H1 (cell line): ENCODE measurements at regions not wholly inside any gene's neighbourhood (a gene's known extent, or its start where the extent isn't known, plus 50 kb on each side); places are given as distances from the start of the nearest gene placed in this dataset.

Experiments
- CTCF ChIA-PET: fragments of 300-600 bp; sonication (Branson Sonifier 250); formaldehyde crosslinking; loops from one replicate; lab custom pipeline; 2021; ENCODE audit not compliant: partially characterized antibody; lab: Charles Lee
- POLR2A ChIA-PET: fragments of 300-600 bp; sonication (Branson Sonifier 250); formaldehyde crosslinking; loops from one replicate; lab custom pipeline; 2021; ENCODE audit warnings: inconsistent platforms; ENCODE audit not compliant: partially characterized antibody; lab: Charles Lee
- DNase-seq, 2 experiments: peaks; one replicate each; pipeline versions ENCODE4 v3.0.0 to v3.0.0-alpha.2; 2010 to 2022; ENCODE audit warnings: low spot score in 2 of 2, low read depth in 1 of 2, mixed read lengths in 1 of 2
- FAIRE-seq: peaks from 2 replicates; lab custom pipeline; 2011; peaks lifted over from hg19 to GRCh38; lab: Jason Lieb, UNC
- H2AFZ ChIP-seq: 2 replicates; pipeline ENCODE4 v1.8.1; 2012; ENCODE audit warnings: low read length, inconsistent platforms
- H2AK5ac ChIP-seq: 2 replicates; pipeline ENCODE4 v1.6.1; 2013; ENCODE audit warnings: low read depth, low read length
- H2BK120ac ChIP-seq: replicated peaks from 2 replicates; pipeline ENCODE3; 2013; ENCODE audit warnings: low read depth, low read length, inconsistent platforms
- H2BK12ac ChIP-seq: 2 replicates; pipeline ENCODE4 v1.6.1; 2013; ENCODE audit warnings: low read depth, low read length
- H2BK15ac ChIP-seq: 2 replicates; pipeline ENCODE4 v1.6.1; 2013; ENCODE audit warnings: low read length
- H2BK20ac ChIP-seq: 2 replicates; pipeline ENCODE4 v1.6.1; 2013; ENCODE audit warnings: low read length
- H2BK5ac ChIP-seq: 2 replicates; pipeline ENCODE4 v1.6.1; 2013; ENCODE audit warnings: low read depth, low read length
- H3K14ac ChIP-seq: 2 replicates; pipeline ENCODE4 v1.6.1; 2013; ENCODE audit warnings: inconsistent platforms; ENCODE audit not compliant: insufficient read length
- H3K18ac ChIP-seq: 2 replicates; pipeline ENCODE4 v1.6.1; 2013; ENCODE audit warnings: low read length; ENCODE audit errors: extremely low read depth
- H3K23ac ChIP-seq: 2 replicates; pipeline ENCODE4 v1.6.1; 2013; ENCODE audit warnings: inconsistent platforms; ENCODE audit not compliant: insufficient read length
- H3K23me2 ChIP-seq: 2 replicates; pipeline ENCODE4 v1.6.1; 2013; ENCODE audit warnings: low read depth, low read length
- H3K27ac ChIP-seq: 2 replicates; pipeline ENCODE4 v1.6.1; 2011; ENCODE audit warnings: low read depth, low read length, inconsistent platforms
- H3K27me3 ChIP-seq, 4 experiments: replicated peaks in 1 of 4; 1 replicate in 1 of 4; 2 replicates in 3 of 4; pipeline versions ENCODE4 v1.6.1 to v1.8.1; 2011 to 2013; ENCODE audit warnings: low read length in 3 of 4, mild to moderate bottlenecking in 3 of 4, inconsistent platforms in 2 of 4, mixed read lengths in 2 of 4, moderate library complexity in 1 of 4; ENCODE audit not compliant: control insufficient read depth in 3 of 4, insufficient read depth in 3 of 4; ENCODE audit errors: extremely low read depth in 1 of 4
- H3K36me3 ChIP-seq, 4 experiments: 2 replicates each; pipeline versions ENCODE4 v1.6.1 to v1.8.1; 2011 to 2013; ENCODE audit warnings: mild to moderate bottlenecking in 4 of 4, low read length in 3 of 4, moderate library complexity in 2 of 4, control low read depth in 1 of 4, inconsistent platforms in 1 of 4; ENCODE audit not compliant: insufficient read depth in 4 of 4, control insufficient read depth in 2 of 4
- H3K4ac ChIP-seq: replicated peaks from 2 replicates; pipeline ENCODE3; 2013; ENCODE audit warnings: low read length, low read depth, mixed read lengths, inconsistent platforms; ENCODE audit not compliant: insufficient read length
- H3K4me1 ChIP-seq, 4 experiments: replicated peaks in 1 of 4; 1 replicate in 1 of 4; 2 replicates in 3 of 4; pipeline versions ENCODE4 v1.6.1 to v1.8.1; 2011 to 2013; ENCODE audit warnings: low read length in 3 of 4, inconsistent platforms in 2 of 4, mixed read lengths in 1 of 4; ENCODE audit not compliant: insufficient read depth in 4 of 4, control insufficient read depth in 3 of 4
- H3K4me2 ChIP-seq, 2 experiments: 2 replicates each; pipeline versions ENCODE4 v1.6.1 to v1.8.1; 2011 to 2013; ENCODE audit warnings: low read depth in 2 of 2, low read length in 2 of 2, control low read depth in 1 of 2, inconsistent platforms in 1 of 2, mild to moderate bottlenecking in 1 of 2; ENCODE audit not compliant: insufficient read depth in 1 of 2
- H3K4me3 ChIP-seq, 4 experiments: fragments of 200-600, 300-600 bp in 1 of 4; sonication (generic), shearing (Covaris generic), sonication (Bioruptor Twin) in 1 of 4; 2 replicates each; pipeline versions ENCODE4 v1.5.1 to v1.8.1; 2011 to 2016; ENCODE audit warnings: low read length in 4 of 4, low read depth in 3 of 4, control low read depth in 2 of 4, inconsistent platforms in 2 of 4, mild to moderate bottlenecking in 2 of 4, mixed read lengths in 1 of 4, moderate library complexity in 1 of 4; ENCODE audit not compliant: insufficient read depth in 2 of 4; ENCODE audit errors: extremely low read depth in 1 of 4
- H3K56ac ChIP-seq: replicated peaks from 2 replicates; pipeline ENCODE3; 2013; ENCODE audit warnings: low read depth, mild to moderate bottlenecking, mixed read lengths, low read length, inconsistent platforms; ENCODE audit not compliant: insufficient read length
- H3K79me1 ChIP-seq: 2 replicates; pipeline ENCODE4 v1.6.1; 2013; ENCODE audit warnings: low read depth, low read length, control low read depth
- H3K79me2 ChIP-seq, 2 experiments: 2 replicates each; pipeline versions ENCODE4 v1.6.1 to v1.8.1; 2012 to 2013; ENCODE audit warnings: low read length in 2 of 2, mild to moderate bottlenecking in 2 of 2, inconsistent platforms in 1 of 2; ENCODE audit not compliant: insufficient read depth in 2 of 2, control insufficient read depth in 1 of 2
- H3K9ac ChIP-seq, 4 experiments: replicated peaks in 1 of 4; 1 replicate in 1 of 4; 2 replicates in 3 of 4; pipeline versions ENCODE4 v1.6.1 to v1.8.1; 2011 to 2013; ENCODE audit warnings: low read depth in 3 of 4, low read length in 3 of 4, control low read depth in 2 of 4, mild to moderate bottlenecking in 2 of 4, moderate library complexity in 2 of 4, inconsistent platforms in 1 of 4; ENCODE audit errors: extremely low read depth in 1 of 4
- H3K9me3 ChIP-seq, 2 experiments: 2 replicates each; pipeline versions ENCODE4 v1.6.1 to v1.8.1; 2012 to 2013; ENCODE audit warnings: mild to moderate bottlenecking in 2 of 2, moderate library complexity in 2 of 2, control low read depth in 1 of 2, inconsistent platforms in 1 of 2, low read depth in 1 of 2, low read length in 1 of 2, mixed read lengths in 1 of 2; ENCODE audit not compliant: insufficient read depth in 2 of 2
- H4K20me1 ChIP-seq, 2 experiments: replicated peaks in 1 of 2; 2 replicates each; pipeline versions ENCODE3 to v1.8.1; 2011 to 2013; ENCODE audit warnings: inconsistent platforms in 2 of 2, low read length in 2 of 2, mild to moderate bottlenecking in 1 of 2; ENCODE audit not compliant: insufficient read depth in 2 of 2, control insufficient read depth in 1 of 2
- H4K5ac ChIP-seq: 2 replicates; pipeline ENCODE4 v1.6.1; 2013; ENCODE audit warnings: low read length, low read depth, mixed read lengths, inconsistent platforms; ENCODE audit not compliant: insufficient read length
- H4K8ac ChIP-seq: 2 replicates; pipeline ENCODE4 v1.8.0; 2013; ENCODE audit warnings: mild to moderate bottlenecking, moderate library complexity, low read length, inconsistent platforms; ENCODE audit not compliant: insufficient read depth; ENCODE audit errors: extremely low read depth
- H4K91ac ChIP-seq: replicated peaks from 2 replicates; pipeline ENCODE3; 2013; ENCODE audit warnings: low read length, mixed read lengths, inconsistent platforms; ENCODE audit not compliant: insufficient read length
- BACH1 ChIP-seq: IDR thresholded peaks from 2 replicates; pipeline ENCODE4 v1.6.1; 2012; ENCODE audit warnings: low read length, improper control_type of control experiment
- KDM1A ChIP-seq: fragments of 200-600, 300-600 bp; sonication (generic); IDR thresholded peaks from 2 replicates; pipeline ENCODE4 v1.7.1; 2016; ENCODE audit warnings: mild to moderate bottlenecking, low read length, borderline replicate concordance
- KDM4A ChIP-seq: IDR thresholded peaks from one replicate; pipeline ENCODE4 v1.7.1; 2012; ENCODE audit warnings: low read depth, mild to moderate bottlenecking, moderate library complexity, low read length, inconsistent platforms; ENCODE audit not compliant: severe bottlenecking
- POLR2AphosphoS5 ChIP-seq: IDR thresholded peaks from 2 replicates; pipeline ENCODE4 v1.6.1; 2011; ENCODE audit warnings: low read depth, low read length
- WGBS, 2 experiments: shearing (Covaris generic) in 1 of 2; methylation state at CpG; one replicate each; pipeline versions ENCODE4 v1.1.6 to v1.1.7; 2013 to 2015; ENCODE audit warnings: low lambda C conversion rate in 2 of 2, mixed read lengths in 2 of 2, inconsistent platforms in 1 of 2, low coverage in 1 of 2, missing lambda C conversion rate in 1 of 2; ENCODE audit not compliant: insufficient replicate concordance in 2 of 2, insufficient coverage in 1 of 2, insufficient read length in 1 of 2; ENCODE audit errors: extremely low coverage in 1 of 2, missing lambda C conversion rate in 1 of 2; 5-methylcytosine and 5-hydroxymethylcytosine counted together

DNA sequence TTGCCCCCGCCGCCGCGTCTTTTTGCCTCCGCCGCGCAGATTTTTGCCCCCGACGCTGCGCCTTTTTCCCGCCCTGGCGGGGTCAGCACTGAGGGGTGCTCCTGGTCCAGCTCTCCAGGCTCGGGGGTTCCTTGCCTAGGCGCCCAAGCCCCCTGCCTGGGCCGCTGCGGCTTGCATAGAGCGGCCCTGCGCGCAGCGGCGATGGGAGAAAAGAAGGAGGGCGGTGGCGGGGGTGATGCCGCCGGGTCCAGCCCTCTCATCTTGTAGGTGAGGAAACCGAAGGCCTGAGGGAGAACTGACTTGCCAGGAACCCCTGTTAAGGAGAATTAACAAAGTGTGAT lies 330.8 kb upstream of the WSB1 start:
- H2BK12ac ChIP-seq = no peak overlapping the region
- H3K9ac ChIP-seq = no peak overlapping the region
- no peaks in the 10 kb centered on the region for H3K23me2 ChIP-seq
- H4K91ac ChIP-seq = no peak overlapping the region
- H2BK120ac ChIP-seq = no peak overlapping the region
- no peaks in the 10 kb centered on the region for H3K4me1 ChIP-seq
- no peak for FAIRE-seq
- ChIA-PET POLR2A (no interaction called here), CTCF (no interaction called here)
- no peak for DNase-seq
- no peaks in the 10 kb centered on the region for H3K79me2 ChIP-seq
- 88% methylated on average over 22 of the region's 26 CpGs; no CpG with 5 or more reads in 1 of the 2 experiments for WGBS, 2 experiments
- no peaks in the 10 kb centered on the region for H3K79me1 ChIP-seq
- no peak overlapping the region for H3K56ac ChIP-seq
- H3K4ac ChIP-seq = no peak overlapping the region
- H2BK5ac ChIP-seq = no peak overlapping the region
- H2AFZ ChIP-seq = no peak overlapping the region
- no peak overlapping the region for H2AK5ac ChIP-seq
- H3K23ac ChIP-seq = no peak overlapping the region
- no peak overlapping the region for H3K14ac ChIP-seq
- no peaks in the 10 kb centered on the region for H3K27me3 ChIP-seq
- peaks cover 13 to 24% of the 10 kb centered on the region in 2 experiments; a peak in 3 of 4 replicates for H3K9me3 ChIP-seq
- H3K4me3 ChIP-seq = no peak overlapping the region
- no peak for TF ChIP-seq KDM1A
- no peak for TF ChIP-seq KDM4A
- no peak for TF ChIP-seq POLR2AphosphoS5
- TF ChIP-seq BACH1 = no peak
- H2BK20ac ChIP-seq = no peak overlapping the region
- H4K5ac ChIP-seq = no peak overlapping the region
- H3K27ac ChIP-seq = no peak overlapping the region
- no peak overlapping the region for H3K18ac ChIP-seq
- no peak overlapping the region for H4K8ac ChIP-seq
- H4K20me1 ChIP-seq = no peaks in the 10 kb centered on the region
- H3K36me3 ChIP-seq = no peaks in the 10 kb centered on the region; a peak in 1 of 8 replicates
- no peak overlapping the region for H3K4me2 ChIP-seq
- H2BK15ac ChIP-seq = no peak overlapping the region
